ENCODE measurements at regions not wholly inside any gene's neighbourhood (a gene's known extent, or its start where the extent isn't known, plus 50 kb on each side); places are given as distances from the start of the nearest gene placed in this dataset.

GRCh38 chr22:34950489-34950888, 115.5 kb upstream of the ISX start:
- H3K27ac Mint-ChIP-seq, result no peak overlapping the region
- no peaks in the 10 kb centered on the region for H3K4me1 ChIP-seq (ENCODE audit: insufficient read depth, low read length)
- H3K27me3 Mint-ChIP-seq, result peaks cover 0 to 8% of the 10 kb centered on the region in 2 donors
- no peaks in the 10 kb centered on the region for H3K4me1 Mint-ChIP-seq
- no peaks in the 10 kb centered on the region for H3K36me3 Mint-ChIP-seq
- no peak overlapping the region for H3K4me3 Mint-ChIP-seq
- H3K36me3 ChIP-seq (ENCODE audit: insufficient read depth, low read length), result no peaks in the 10 kb centered on the region
- H3K27me3 ChIP-seq (ENCODE audit: insufficient read depth, low read length, poor library complexity, severe bottlenecking), result no peaks in the 10 kb centered on the region
- POLR2A ChIA-PET, result no interaction called here
- no peak overlapping the region for H3K4me3 ChIP-seq (ENCODE audit: low read length)
- CTCF ChIA-PET, result no interaction called here
- H3K9me3 Mint-ChIP-seq, result no peaks in the 10 kb centered on the region
- no peak for DNase-seq
- no peak overlapping the region for H3K27ac ChIP-seq (ENCODE audit: low read depth, low read length)
- H3K9me3 ChIP-seq (ENCODE audit: low read length), result no peaks in the 10 kb centered on the region

- peaks cover 0 to 5% of the 10 kb centered on the region in 2 donors for H3K27me3 Mint-ChIP-seq
- no peak for DNase-seq
- H3K4me3 Mint-ChIP-seq, result no peak overlapping the region
- H3K27ac ChIP-seq (ENCODE audit: low read depth, low read length), result no peak overlapping the region
- H3K27ac Mint-ChIP-seq, result no peak overlapping the region
- H3K4me3 ChIP-seq (ENCODE audit: low read length), result no peak overlapping the region
- no peaks in the 10 kb centered on the region for H3K9me3 ChIP-seq (ENCODE audit: low read length)
- H3K27me3 ChIP-seq (ENCODE audit: insufficient read depth, low read length, poor library complexity, severe bottlenecking), result no peaks in the 10 kb centered on the region
- H3K4me1 ChIP-seq (ENCODE audit: insufficient read depth, low read length), result no peaks in the 10 kb centered on the region
- H3K9me3 Mint-ChIP-seq, result no peaks in the 10 kb centered on the region
- no peaks in the 10 kb centered on the region for H3K36me3 ChIP-seq (ENCODE audit: insufficient read depth, low read length)
- CTCF ChIA-PET, result no interaction called here
- POLR2A ChIA-PET, result no interaction called here
- no peaks in the 10 kb centered on the region for H3K4me1 Mint-ChIP-seq
- no peaks in the 10 kb centered on the region for H3K36me3 Mint-ChIP-seq
Observed at GRCh38 chr22:34951212-34951611, 114.7 kb upstream of the ISX start.

- H3K4me3 Mint-ChIP-seq, result no peak overlapping the region
- H3K27ac Mint-ChIP-seq, result no peak overlapping the region
- no peak overlapping the region for H3K4me3 ChIP-seq (ENCODE audit: low read length)
- no peaks in the 10 kb centered on the region for H3K4me1 ChIP-seq (ENCODE audit: insufficient read depth, low read length)
- no peaks in the 10 kb centered on the region for H3K4me1 Mint-ChIP-seq
- no peaks in the 10 kb centered on the region for H3K9me3 ChIP-seq (ENCODE audit: low read length)
- no peak for DNase-seq
- H3K36me3 ChIP-seq (ENCODE audit: insufficient read depth, low read length), result no peaks in the 10 kb centered on the region
- H3K27ac ChIP-seq (ENCODE audit: low read depth, low read length), result no peak overlapping the region
- H3K36me3 Mint-ChIP-seq, result no peaks in the 10 kb centered on the region
- no peaks in the 10 kb centered on the region for H3K27me3 Mint-ChIP-seq
- H3K9me3 Mint-ChIP-seq, result peaks cover 0 to 4% (median 0%) of the 10 kb centered on the region in 5 donors
- ChIA-PET CTCF (no interaction called here), POLR2A (no interaction called here)
- no peaks in the 10 kb centered on the region for H3K27me3 ChIP-seq (ENCODE audit: insufficient read depth, low read length, poor library complexity, severe bottlenecking)
Observed at GRCh38 chr22:34960005-34960404, 106.0 kb upstream of the ISX start.

GRCh38 chr22:34966980-34967565, 98.9 kb upstream of the ISX start:
- Histone ChIP-seq H3K4me3 (ENCODE audit: low read length) (no peak overlapping the region), H3K27ac (ENCODE audit: low read depth, low read length) (no peak overlapping the region), H3K36me3 (ENCODE audit: insufficient read depth, low read length) (no peaks in the 10 kb centered on the region), H3K27me3 (ENCODE audit: insufficient read depth, low read length, poor library complexity, severe bottlenecking) (no peaks in the 10 kb centered on the region), H3K9me3 (ENCODE audit: low read length) (no peaks in the 10 kb centered on the region), H3K4me1 (ENCODE audit: insufficient read depth, low read length) (no peaks in the 10 kb centered on the region)
- DNase-seq, result no peak
- peaks cover 3 to 6% of the 10 kb centered on the region in 2 donors for H3K27me3 Mint-ChIP-seq
- POLR2A ChIA-PET, result no interaction called here
- CTCF ChIA-PET, result no interaction called here
- H3K9me3 Mint-ChIP-seq, result no peaks in the 10 kb centered on the region
- H3K4me3 Mint-ChIP-seq, result no peak overlapping the region
- no peak overlapping the region for H3K27ac Mint-ChIP-seq
- no peaks in the 10 kb centered on the region for H3K36me3 Mint-ChIP-seq
- H3K4me1 Mint-ChIP-seq, result no peaks in the 10 kb centered on the region

- H3K27me3 Mint-ChIP-seq, result peaks cover 6% of the 10 kb centered on the region in 2 donors
- POLR2A ChIA-PET, result no interaction called here
- H3K4me3 ChIP-seq (ENCODE audit: low read length), result no peak overlapping the region
- H3K4me1 Mint-ChIP-seq, result no peaks in the 10 kb centered on the region
- H3K27me3 ChIP-seq (ENCODE audit: insufficient read depth, low read length, poor library complexity, severe bottlenecking), result no peaks in the 10 kb centered on the region
- no peaks in the 10 kb centered on the region for H3K4me1 ChIP-seq (ENCODE audit: insufficient read depth, low read length)
- H3K27ac Mint-ChIP-seq, result no peak overlapping the region
- no peak overlapping the region for H3K27ac ChIP-seq (ENCODE audit: low read depth, low read length)
- H3K9me3 Mint-ChIP-seq, result no peaks in the 10 kb centered on the region
- no peaks in the 10 kb centered on the region for H3K36me3 ChIP-seq (ENCODE audit: insufficient read depth, low read length)
- H3K36me3 Mint-ChIP-seq, result no peaks in the 10 kb centered on the region
- CTCF ChIA-PET, result interaction anchor here (0.6 kb wide), 1 partner anchor 329 kb away, joined by 4 read pairs; no protein-coding TSS in a partner anchor
- DNase-seq, result no peak
- H3K4me3 Mint-ChIP-seq, result no peak overlapping the region
- no peaks in the 10 kb centered on the region for H3K9me3 ChIP-seq (ENCODE audit: low read length)
Observed at GRCh38 chr22:34969001-34969790, 96.8 kb upstream of the ISX start.

- no peak overlapping the region for H3K27ac ChIP-seq (ENCODE audit: low read depth, low read length)
- peaks cover 6 to 8% of the 10 kb centered on the region in 2 donors for H3K27me3 Mint-ChIP-seq
- no peaks in the 10 kb centered on the region for H3K36me3 Mint-ChIP-seq
- no peak overlapping the region for H3K4me3 Mint-ChIP-seq
- H3K9me3 Mint-ChIP-seq, result peaks cover 0 to 3% (median 0%) of the 10 kb centered on the region in 5 donors
- DNase-seq, result no peak
- CTCF ChIA-PET, result no interaction called here
- no peak overlapping the region for H3K4me3 ChIP-seq (ENCODE audit: low read length)
- H3K4me1 Mint-ChIP-seq, result no peaks in the 10 kb centered on the region
- no peaks in the 10 kb centered on the region for H3K36me3 ChIP-seq (ENCODE audit: insufficient read depth, low read length)
- POLR2A ChIA-PET, result no interaction called here
- no peaks in the 10 kb centered on the region for H3K27me3 ChIP-seq (ENCODE audit: insufficient read depth, low read length, poor library complexity, severe bottlenecking)
- H3K4me1 ChIP-seq (ENCODE audit: insufficient read depth, low read length), result no peaks in the 10 kb centered on the region
- no peaks in the 10 kb centered on the region for H3K9me3 ChIP-seq (ENCODE audit: low read length)
- H3K27ac Mint-ChIP-seq, result no peak overlapping the region
Observed at GRCh38 chr22:34971456-34971855, 94.5 kb upstream of the ISX start.

- H3K9me3 Mint-ChIP-seq, result peaks cover 0 to 3% (median 0%) of the 10 kb centered on the region in 5 donors
- no peaks in the 10 kb centered on the region for H3K4me1 Mint-ChIP-seq
- Histone ChIP-seq H3K9me3 (ENCODE audit: low read length) (no peaks in the 10 kb centered on the region), H3K4me3 (ENCODE audit: low read length) (no peak overlapping the region), H3K27ac (ENCODE audit: low read depth, low read length) (no peak overlapping the region), H3K36me3 (ENCODE audit: insufficient read depth, low read length) (no peaks in the 10 kb centered on the region), H3K27me3 (ENCODE audit: insufficient read depth, low read length, poor library complexity, severe bottlenecking) (no peaks in the 10 kb centered on the region), H3K4me1 (ENCODE audit: insufficient read depth, low read length) (no peaks in the 10 kb centered on the region)
- CTCF ChIA-PET, result no interaction called here
- POLR2A ChIA-PET, result no interaction called here
- H3K36me3 Mint-ChIP-seq, result no peaks in the 10 kb centered on the region
- H3K27me3 Mint-ChIP-seq, result peaks cover 6 to 8% of the 10 kb centered on the region in 2 donors
- no peak for DNase-seq
- no peak overlapping the region for H3K4me3 Mint-ChIP-seq
- no peak overlapping the region for H3K27ac Mint-ChIP-seq
Observed at GRCh38 chr22:34972191-34972897, 93.6 kb upstream of the ISX start.

GRCh38 chr22:34973016-34973415, 92.9 kb upstream of the ISX start:
- Histone ChIP-seq H3K9me3 (ENCODE audit: low read length) (no peaks in the 10 kb centered on the region), H3K4me3 (ENCODE audit: low read length) (no peak overlapping the region), H3K27ac (ENCODE audit: low read depth, low read length) (no peak overlapping the region), H3K36me3 (ENCODE audit: insufficient read depth, low read length) (no peaks in the 10 kb centered on the region), H3K4me1 (ENCODE audit: insufficient read depth, low read length) (no peaks in the 10 kb centered on the region), H3K27me3 (ENCODE audit: insufficient read depth, low read length, poor library complexity, severe bottlenecking) (no peaks in the 10 kb centered on the region)
- CTCF ChIA-PET, result no interaction called here
- Mint-ChIP-seq H3K27ac (no peak overlapping the region), H3K4me1 (no peaks in the 10 kb centered on the region), H3K36me3 (no peaks in the 10 kb centered on the region), H3K27me3 (peaks cover 6 to 8% of the 10 kb centered on the region in 2 donors), H3K9me3 (peaks cover 0 to 3% (median 0%) of the 10 kb centered on the region in 5 donors), H3K4me3 (no peak overlapping the region)
- POLR2A ChIA-PET, result no interaction called here
- DNase-seq, result no peak
